ENCODE measurements at regions not wholly inside any gene's neighbourhood (a gene's known extent, or its start where the extent isn't known, plus 50 kb on each side); places are given as distances from the start of the nearest gene placed in this dataset.

- H3K9me3 ChIP-seq (ENCODE audit: severe bottlenecking), result no peaks in the 10 kb centered on the region
- DNase-seq (ENCODE audit: low spot score), result no peak
- peaks cover 17% of the 10 kb centered on the region for H3K4me1 ChIP-seq (ENCODE audit: insufficient read depth, poor library complexity, severe bottlenecking)
- no peaks in the 10 kb centered on the region for H3K27me3 ChIP-seq (ENCODE audit: insufficient read depth, poor library complexity, severe bottlenecking)
- no peak for ATAC-seq (ENCODE audit: low read depth)
- H3K27ac ChIP-seq (ENCODE audit: poor library complexity, severe bottlenecking), result no peak overlapping the region
- TF ChIP-seq CTCF (IDR thresholded peaks at IDR 0.05; ENCODE audit: poor library complexity, severe bottlenecking), result no peak
- H3K4me3 ChIP-seq (ENCODE audit: severe bottlenecking), result no peak overlapping the region
- H3K36me3 ChIP-seq (ENCODE audit: low read depth), result no peaks in the 10 kb centered on the region
Observed at GRCh38 chr6:14212632-14213031, 95.1 kb downstream of the CD83 start.

GRCh38 chr6:14216946-14217684 is 99.5 kb downstream of the CD83 start:
- no peak for DNase-seq (ENCODE audit: low spot score)
- Histone ChIP-seq H3K4me3 (ENCODE audit: severe bottlenecking) (no peak overlapping the region), H3K36me3 (ENCODE audit: low read depth) (no peaks in the 10 kb centered on the region), H3K4me1 (ENCODE audit: insufficient read depth, poor library complexity, severe bottlenecking) (peaks cover 2% of the 10 kb centered on the region), H3K9me3 (ENCODE audit: severe bottlenecking) (no peaks in the 10 kb centered on the region), H3K27ac (ENCODE audit: poor library complexity, severe bottlenecking) (no peak overlapping the region), H3K27me3 (ENCODE audit: insufficient read depth, poor library complexity, severe bottlenecking) (no peaks in the 10 kb centered on the region)
- no peak for TF ChIP-seq CTCF (IDR thresholded peaks at IDR 0.05; ENCODE audit: poor library complexity, severe bottlenecking)
- no peak for ATAC-seq (ENCODE audit: low read depth)

- TF ChIP-seq CTCF (IDR thresholded peaks at IDR 0.05; ENCODE audit: poor library complexity, severe bottlenecking), result no peak
- no peak for ATAC-seq (ENCODE audit: low read depth)
- no peaks in the 10 kb centered on the region for H3K36me3 ChIP-seq (ENCODE audit: low read depth)
- no peak for DNase-seq (ENCODE audit: low spot score)
- H3K4me3 ChIP-seq (ENCODE audit: severe bottlenecking), result no peak overlapping the region
- H3K27me3 ChIP-seq (ENCODE audit: insufficient read depth, poor library complexity, severe bottlenecking), result no peaks in the 10 kb centered on the region
- no peaks in the 10 kb centered on the region for H3K4me1 ChIP-seq (ENCODE audit: insufficient read depth, poor library complexity, severe bottlenecking)
- no peak overlapping the region for H3K27ac ChIP-seq (ENCODE audit: poor library complexity, severe bottlenecking)
- H3K9me3 ChIP-seq (ENCODE audit: severe bottlenecking), result no peaks in the 10 kb centered on the region
Observed at GRCh38 chr6:14217728-14218518, 100.4 kb downstream of the CD83 start.

- Histone ChIP-seq H3K27ac (ENCODE audit: poor library complexity, severe bottlenecking) (no peak overlapping the region), H3K9me3 (ENCODE audit: severe bottlenecking) (no peaks in the 10 kb centered on the region), H3K36me3 (ENCODE audit: low read depth) (no peaks in the 10 kb centered on the region), H3K27me3 (ENCODE audit: insufficient read depth, poor library complexity, severe bottlenecking) (no peaks in the 10 kb centered on the region), H3K4me1 (ENCODE audit: insufficient read depth, poor library complexity, severe bottlenecking) (no peaks in the 10 kb centered on the region), H3K4me3 (ENCODE audit: severe bottlenecking) (no peak overlapping the region)
- TF ChIP-seq CTCF (IDR thresholded peaks at IDR 0.05; ENCODE audit: poor library complexity, severe bottlenecking), result no peak
- no peak for DNase-seq (ENCODE audit: low spot score)
- ATAC-seq (ENCODE audit: low read depth), result no peak
Observed at GRCh38 chr6:14218519-14218800, 100.9 kb downstream of the CD83 start.
